Peyer's patch (tissue), 4 donors: ENCODE measurements at regions not wholly inside any gene's neighbourhood (a gene's known extent, or its start where the extent isn't known, plus 50 kb on each side); places are given as distances from the start of the nearest gene placed in this dataset.

Experiments
- DNase-seq, 3 donors: peaks; one replicate each; pipeline ENCODE4 v3.0.0-alpha.2; 2017 to 2019
- H3K27ac ChIP-seq, 4 donors: fragments of 200-600 bp; sonication (generic); one replicate each; pipeline ENCODE4 v1.5.1; 2016 to 2019
- H3K27me3 ChIP-seq, 2 donors: fragments of 200-600 bp; sonication (generic); one replicate each; pipeline ENCODE4 v1.5.1; 2019
- H3K36me3 ChIP-seq, 3 donors: fragments of 200-600 bp; sonication (generic); one replicate each; pipeline ENCODE4 v1.5.1; 2016 to 2019
- H3K4me1 ChIP-seq, 4 donors: fragments of 200-600 bp; sonication (generic); one replicate each; pipeline ENCODE4 v1.5.1; 2016 to 2019
- H3K4me3 ChIP-seq, 4 donors: fragments of 200-600 bp; sonication (generic); 1 replicate in 3 of 4; 2 replicates in 1 of 4; pipeline ENCODE4 v1.5.1; 2016 to 2019; ENCODE audit warnings: mild to moderate bottlenecking in 1 of 4
- H3K9me3 ChIP-seq, 4 donors: fragments of 200-600 bp; sonication (generic); one replicate each; pipeline ENCODE4 v1.5.1; 2016 to 2019; ENCODE audit warnings: mild to moderate bottlenecking in 1 of 4
- POLR2A ChIP-seq, 2 donors: fragments of 450-650 bp; IDR thresholded peaks; one replicate each; pipeline ENCODE4 v1.5.1; 2017; ENCODE audit warnings: antibody characterized with exemption in 2 of 2, mild to moderate bottlenecking in 2 of 2, moderate library complexity in 2 of 2
- TF ChIP-seq, protein P1 (sequence below), 6 experiments: fragments of 450-650 bp in 4 of 6; fragments of 200-600 bp in 2 of 6; sonication (generic) in 1 of 6; IDR thresholded peaks; one replicate each; pipeline ENCODE4 v1.5.1; 2017 to 2019; ENCODE audit warnings: antibody characterized with exemption in 6 of 6, mild to moderate bottlenecking in 3 of 6, moderate library complexity in 1 of 6

DNA sequence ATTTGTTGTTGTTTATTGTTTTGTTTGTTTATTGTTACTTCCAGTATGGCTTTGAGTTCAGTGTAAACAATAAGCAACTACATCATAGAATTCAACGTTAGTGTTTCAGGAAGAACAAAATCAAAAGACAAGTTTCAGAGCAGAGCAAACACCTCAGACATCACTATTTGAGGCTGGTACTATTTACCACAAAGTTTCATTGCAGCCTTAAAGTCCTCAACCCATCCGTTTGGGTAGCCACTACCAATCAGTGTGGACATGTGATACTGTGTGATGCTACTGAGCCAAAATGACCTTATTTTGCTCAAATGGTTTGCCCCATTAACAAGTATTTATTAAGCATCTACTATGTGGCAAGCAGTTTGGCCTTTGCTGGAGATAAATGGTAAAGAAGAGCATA lies 458.5 kb upstream of the PTGER4 start:
- no peak overlapping the region for H3K4me3 ChIP-seq
- H3K4me1 ChIP-seq, result no peaks in the 10 kb centered on the region
- H3K36me3 ChIP-seq, result no peaks in the 10 kb centered on the region
- TF ChIP-seq, protein P1, sequence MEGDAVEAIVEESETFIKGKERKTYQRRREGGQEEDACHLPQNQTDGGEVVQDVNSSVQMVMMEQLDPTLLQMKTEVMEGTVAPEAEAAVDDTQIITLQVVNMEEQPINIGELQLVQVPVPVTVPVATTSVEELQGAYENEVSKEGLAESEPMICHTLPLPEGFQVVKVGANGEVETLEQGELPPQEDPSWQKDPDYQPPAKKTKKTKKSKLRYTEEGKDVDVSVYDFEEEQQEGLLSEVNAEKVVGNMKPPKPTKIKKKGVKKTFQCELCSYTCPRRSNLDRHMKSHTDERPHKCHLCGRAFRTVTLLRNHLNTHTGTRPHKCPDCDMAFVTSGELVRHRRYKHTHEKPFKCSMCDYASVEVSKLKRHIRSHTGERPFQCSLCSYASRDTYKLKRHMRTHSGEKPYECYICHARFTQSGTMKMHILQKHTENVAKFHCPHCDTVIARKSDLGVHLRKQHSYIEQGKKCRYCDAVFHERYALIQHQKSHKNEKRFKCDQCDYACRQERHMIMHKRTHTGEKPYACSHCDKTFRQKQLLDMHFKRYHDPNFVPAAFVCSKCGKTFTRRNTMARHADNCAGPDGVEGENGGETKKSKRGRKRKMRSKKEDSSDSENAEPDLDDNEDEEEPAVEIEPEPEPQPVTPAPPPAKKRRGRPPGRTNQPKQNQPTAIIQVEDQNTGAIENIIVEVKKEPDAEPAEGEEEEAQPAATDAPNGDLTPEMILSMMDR (IDR thresholded peaks at IDR 0.05), result no peak
- TF ChIP-seq POLR2A (IDR thresholded peaks at IDR 0.05), result no peak
- H3K9me3 ChIP-seq, result no peaks in the 10 kb centered on the region
- H3K27ac ChIP-seq, result no peak overlapping the region
- no peak for DNase-seq
- H3K27me3 ChIP-seq, result no peaks in the 10 kb centered on the region

DNA sequence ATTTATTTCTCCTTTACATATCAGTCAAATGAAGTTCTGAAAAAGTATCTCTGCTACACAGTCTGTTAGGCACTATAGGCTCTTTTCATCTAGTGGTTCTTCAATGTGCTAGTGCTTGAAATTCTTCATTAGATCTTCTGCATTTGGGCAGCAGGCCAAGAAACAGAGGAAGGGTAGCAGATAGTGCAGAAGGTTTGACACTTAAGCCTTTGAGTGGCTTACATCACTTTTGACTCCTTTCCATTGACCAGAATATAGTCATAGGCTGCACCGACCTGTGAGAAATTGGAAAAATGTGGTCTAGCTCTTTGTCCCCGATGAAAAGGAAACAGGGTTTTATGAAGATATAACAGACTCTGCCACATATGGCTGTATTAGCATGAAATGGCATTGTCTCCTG lies 459.5 kb upstream of the PTGER4 start:
- Histone ChIP-seq H3K9me3 (no peaks in the 10 kb centered on the region), H3K36me3 (no peaks in the 10 kb centered on the region), H3K27me3 (no peaks in the 10 kb centered on the region), H3K27ac (no peak overlapping the region), H3K4me3 (no peak overlapping the region), H3K4me1 (no peaks in the 10 kb centered on the region)
- no peak for DNase-seq
- TF ChIP-seq, protein P1 (IDR thresholded peaks at IDR 0.05), result no peak
- no peak for TF ChIP-seq POLR2A (IDR thresholded peaks at IDR 0.05)

DNA sequence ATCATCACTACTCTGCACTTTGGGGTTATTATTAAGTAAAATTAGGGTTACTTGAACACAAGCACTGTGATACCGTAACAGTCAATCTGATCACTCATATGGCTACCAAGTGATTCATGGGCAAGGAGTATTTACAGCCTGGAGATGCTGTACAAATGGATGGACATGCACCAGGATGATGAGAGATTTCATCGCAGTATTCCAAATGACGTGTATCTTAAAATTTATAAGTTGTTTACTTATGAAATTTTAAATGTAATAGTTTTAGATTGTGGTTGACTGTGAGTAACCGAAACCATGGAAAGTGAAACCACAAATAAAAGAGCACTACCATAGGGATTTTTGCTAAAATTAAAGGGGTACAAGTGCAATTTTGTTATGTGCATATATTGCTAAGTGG lies 462.2 kb upstream of the PTGER4 start:
- TF ChIP-seq, protein P1 (IDR thresholded peaks at IDR 0.05), result no peak
- TF ChIP-seq POLR2A (IDR thresholded peaks at IDR 0.05), result no peak
- Histone ChIP-seq H3K9me3 (no peaks in the 10 kb centered on the region), H3K4me1 (no peaks in the 10 kb centered on the region), H3K36me3 (no peaks in the 10 kb centered on the region), H3K4me3 (no peak overlapping the region), H3K27me3 (no peaks in the 10 kb centered on the region), H3K27ac (no peak overlapping the region)
- DNase-seq, result no peak

DNA sequence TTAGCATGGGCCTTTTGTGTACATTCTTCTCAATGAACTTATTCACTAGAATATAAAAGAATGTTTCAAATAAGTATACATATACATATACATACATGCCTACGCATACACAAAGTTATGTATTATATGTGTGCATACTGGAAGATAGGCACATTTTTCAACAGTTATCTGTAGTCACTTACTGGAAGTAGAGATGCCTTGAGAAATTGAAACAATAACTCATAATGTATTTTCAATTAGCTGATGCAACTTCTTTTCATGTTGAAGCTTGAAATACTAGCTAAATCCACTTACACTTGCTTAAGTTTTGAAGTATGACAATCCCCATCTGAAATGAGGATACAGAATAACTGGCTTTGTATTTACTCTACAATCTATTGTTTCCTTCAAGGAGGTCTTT lies 469.0 kb upstream of the PTGER4 start:
- TF ChIP-seq, protein P1 (IDR thresholded peaks at IDR 0.05), result no peak
- no peak for TF ChIP-seq POLR2A (IDR thresholded peaks at IDR 0.05)
- H3K27ac ChIP-seq, result no peak overlapping the region
- no peaks in the 10 kb centered on the region for H3K4me1 ChIP-seq
- H3K36me3 ChIP-seq, result no peaks in the 10 kb centered on the region
- no peak for DNase-seq
- H3K4me3 ChIP-seq, result no peak overlapping the region
- no peaks in the 10 kb centered on the region for H3K9me3 ChIP-seq
- H3K27me3 ChIP-seq, result no peaks in the 10 kb centered on the region

DNA sequence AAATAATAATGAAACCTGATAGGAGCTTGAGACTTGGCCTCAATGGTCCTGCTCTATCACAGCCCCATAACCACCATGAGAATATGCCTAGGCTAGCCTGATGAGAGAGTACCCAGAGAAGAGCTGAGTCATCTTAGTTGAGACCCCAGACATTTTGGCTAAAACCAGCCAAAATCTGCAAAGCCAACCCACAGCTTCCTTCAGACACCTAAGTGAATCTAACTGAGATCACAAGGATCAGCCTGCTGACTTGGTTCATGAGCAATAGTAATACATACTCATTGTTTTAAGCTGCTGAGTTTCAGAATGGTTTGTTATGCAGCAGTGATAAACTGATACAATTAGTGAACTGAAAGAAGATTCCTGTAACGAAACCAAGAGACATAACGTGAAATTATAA lies 473.7 kb upstream of the PTGER4 start:
- DNase-seq, result no peak
- no peak overlapping the region for H3K4me3 ChIP-seq
- H3K9me3 ChIP-seq, result no peaks in the 10 kb centered on the region
- no peaks in the 10 kb centered on the region for H3K27me3 ChIP-seq
- no peaks in the 10 kb centered on the region for H3K36me3 ChIP-seq
- H3K4me1 ChIP-seq, result no peaks in the 10 kb centered on the region
- no peak overlapping the region for H3K27ac ChIP-seq
- TF ChIP-seq, protein P1 (IDR thresholded peaks at IDR 0.05), result no peak
- TF ChIP-seq POLR2A (IDR thresholded peaks at IDR 0.05), result no peak

DNA sequence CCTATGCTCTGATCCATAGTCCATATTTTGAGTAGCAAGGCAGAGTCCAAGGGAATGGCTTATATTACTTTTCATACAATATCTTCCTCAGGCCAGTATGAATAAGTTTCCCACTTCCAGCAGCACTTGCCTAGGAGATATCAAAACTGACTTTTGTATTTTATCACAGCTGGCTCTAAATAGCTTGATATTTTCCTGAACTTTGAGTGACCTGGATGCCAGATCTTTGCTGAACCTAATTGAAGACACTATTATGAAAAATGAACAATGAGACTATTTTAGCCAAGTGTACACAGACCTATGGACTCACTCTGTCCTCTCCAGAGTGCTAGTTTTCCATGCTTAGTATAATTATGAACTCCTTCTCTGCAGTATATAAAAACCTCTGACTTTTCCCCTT lies 475.6 kb upstream of the PTGER4 start:
- no peak for DNase-seq
- Histone ChIP-seq H3K27ac (no peak overlapping the region), H3K4me1 (no peaks in the 10 kb centered on the region), H3K4me3 (no peak overlapping the region), H3K27me3 (no peaks in the 10 kb centered on the region), H3K9me3 (no peaks in the 10 kb centered on the region), H3K36me3 (no peaks in the 10 kb centered on the region)
- TF ChIP-seq, protein P1 (IDR thresholded peaks at IDR 0.05), result no peak
- TF ChIP-seq POLR2A (IDR thresholded peaks at IDR 0.05), result no peak
